M059J (cell line): ENCODE measurements at regions not wholly inside any gene's neighbourhood (a gene's known extent, or its start where the extent isn't known, plus 50 kb on each side); places are given as distances from the start of the nearest gene placed in this dataset.

Source experiments
- DNase-seq: peaks from one replicate; pipeline ENCODE4 v3.0.0-alpha.2; 2012; ENCODE audit warnings: low read depth

DNA sequence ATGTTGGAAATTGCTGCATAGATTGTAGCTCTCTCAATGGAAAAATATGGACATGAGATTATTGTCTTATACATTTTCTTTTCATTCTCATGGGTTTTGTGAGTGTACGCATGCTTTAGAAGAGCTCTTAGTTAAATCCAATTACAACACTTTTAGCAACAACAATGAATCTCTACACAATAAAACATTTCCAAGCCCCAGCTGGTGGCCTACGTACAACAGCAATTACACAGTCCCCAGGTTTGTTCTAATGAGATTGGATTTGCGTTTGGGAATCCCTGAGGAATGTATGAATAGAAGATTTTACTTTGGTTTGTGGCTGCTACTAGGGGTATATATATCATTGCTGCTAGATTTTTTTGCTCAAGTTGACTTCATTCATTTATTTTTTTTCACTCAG is 98.6 kb downstream of the FHDC1 start:
- no peak for DNase-seq

- no peak for DNase-seq
Observed at GRCh38 chr4:153036931-153037482, 100.9 kb downstream of the FHDC1 start.

GRCh38 chr4:153038623-153039311 is 102.6 kb downstream of the FHDC1 start:
- DNase-seq: no peak

- DNase-seq: no peak
Observed at GRCh38 chr4:153039542-153040185, 103.5 kb downstream of the FHDC1 start.

GRCh38 chr4:153040677-153041076 is 104.6 kb downstream of the FHDC1 start:
- no peak for DNase-seq

GRCh38 chr4:153044036-153044435 is 107.9 kb downstream of the FHDC1 start:
- DNase-seq: no peak

GRCh38 chr4:153045111-153045982 is 109.2 kb downstream of the FHDC1 start:
- DNase-seq: no peak

DNA sequence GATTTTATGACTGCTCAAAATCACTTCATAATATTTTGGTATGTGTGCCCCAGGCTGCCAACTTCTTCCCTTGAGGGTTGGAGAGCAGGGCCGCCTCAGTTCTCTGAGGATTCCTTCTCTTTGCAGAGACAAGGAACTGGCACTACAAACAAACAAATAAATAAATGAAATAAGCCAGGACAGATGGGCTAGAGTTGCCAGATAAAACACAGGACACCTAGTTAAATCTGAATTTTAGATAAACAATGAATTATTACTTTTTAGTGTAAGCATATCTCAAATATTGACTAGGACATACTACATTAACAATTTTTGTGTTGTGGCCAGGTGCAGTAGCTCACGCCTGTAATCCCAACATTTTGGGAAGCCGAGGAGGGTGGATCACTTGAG is 122.5 kb downstream of the FHDC1 start:
- DNase-seq: no peak

DNA sequence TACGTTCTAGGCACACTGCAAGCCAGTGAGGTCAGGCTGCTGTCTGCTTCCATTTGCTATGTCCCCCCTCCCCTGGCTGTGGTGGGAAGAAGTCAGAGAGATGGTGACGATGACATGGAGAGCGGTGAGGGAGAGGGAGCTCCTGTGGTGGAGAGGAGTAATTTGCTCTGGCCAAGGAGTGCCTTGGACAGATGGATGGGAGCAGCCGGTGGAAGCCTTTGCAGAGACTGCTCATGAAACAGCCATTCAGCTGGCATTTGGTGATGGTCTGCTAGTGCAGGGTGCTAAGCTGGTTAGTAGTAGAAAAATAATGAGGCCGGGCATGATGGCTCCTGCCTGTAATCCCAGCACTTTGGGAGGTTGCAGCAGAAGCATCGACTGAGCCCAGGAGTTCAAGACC is 124.1 kb downstream of the FHDC1 start:
- no peak for DNase-seq

DNA sequence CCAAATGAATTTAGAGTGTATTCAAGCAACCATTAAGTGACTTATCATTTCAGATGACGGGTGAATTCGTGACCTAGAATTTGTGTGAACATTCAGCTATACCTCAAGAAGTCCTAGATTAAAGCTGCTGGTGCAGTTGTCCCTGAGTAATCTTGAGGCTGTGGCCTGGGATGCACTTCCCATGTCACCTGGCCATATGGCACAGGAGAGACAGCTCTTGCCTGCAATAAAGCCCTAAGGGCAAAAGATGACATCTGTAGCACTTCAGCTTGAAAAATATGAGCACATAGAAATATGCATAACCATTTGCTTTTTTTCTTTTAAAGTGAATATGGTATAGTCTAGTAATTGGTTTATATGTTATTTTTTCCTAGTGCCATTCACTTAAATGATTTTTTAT is 125.8 kb downstream of the FHDC1 start:
- no peak for DNase-seq

GRCh38 chr4:153062652-153063168 is 126.6 kb downstream of the FHDC1 start:
- no peak for DNase-seq

- no peak for DNase-seq
Observed at GRCh38 chr4:153063490-153063889, 127.4 kb downstream of the FHDC1 start.

GRCh38 chr4:153064571-153064970 is 128.4 kb downstream of the FHDC1 start:
- DNase-seq: no peak

GRCh38 chr4:153065276-153065675 is 129.2 kb downstream of the FHDC1 start:
- DNase-seq: no peak

GRCh38 chr4:153067376-153067775 is 131.3 kb downstream of the FHDC1 start:
- DNase-seq: peak; percentile 70

GRCh38 chr4:153068751-153069150 is 132.6 kb downstream of the FHDC1 start:
- no peak for DNase-seq

- DNase-seq: no peak
Observed at GRCh38 chr4:153071958-153072598, 132.2 kb upstream of the TRIM2 start.

DNA sequence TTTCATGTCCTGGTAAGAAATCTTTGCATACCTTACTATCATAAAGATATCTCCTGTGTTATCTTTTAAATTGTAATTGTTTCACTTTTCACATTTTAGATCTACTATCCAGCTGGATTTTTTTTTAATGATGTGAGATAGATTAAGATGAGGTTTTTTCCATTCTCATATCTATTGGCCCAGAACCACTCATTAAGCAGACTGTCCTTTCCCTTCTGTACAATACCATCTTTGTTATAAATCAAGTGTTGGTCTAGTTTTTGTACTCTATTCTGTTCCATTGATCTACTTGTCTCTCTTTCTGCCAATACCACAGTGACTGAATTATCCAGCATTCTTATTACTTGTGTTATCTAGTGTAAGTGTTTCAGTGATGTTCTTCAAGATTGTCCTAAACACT is 131.6 kb upstream of the TRIM2 start:
- DNase-seq: no peak

- DNase-seq: no peak
Observed at GRCh38 chr4:153074486-153074885, 129.8 kb upstream of the TRIM2 start.

- DNase-seq: no peak
Observed at GRCh38 chr4:153074936-153075630, 129.2 kb upstream of the TRIM2 start.
